ENCODE measurements at regions not wholly inside any gene's neighbourhood (a gene's known extent, or its start where the extent isn't known, plus 50 kb on each side); places are given as distances from the start of the nearest gene placed in this dataset.

GRCh38 chr18:55818284-55818683, 230.3 kb upstream of the TCF4 start:
- Histone ChIP-seq H3K4me3 (ENCODE audit: low read length in 3 of 3) (no peak overlapping the region), H3K9ac (ENCODE audit: low read depth in 1 of 3, low read length in 3 of 3) (no peak overlapping the region), H3K9me3 (ENCODE audit: control insufficient read depth in 3 of 3, low read length in 3 of 3) (no peaks in the 10 kb centered on the region)

GRCh38 chr18:55811925-55812324, 223.9 kb upstream of the TCF4 start:
- Histone ChIP-seq H3K9me3 (ENCODE audit: control insufficient read depth in 3 of 3, low read length in 3 of 3) (no peaks in the 10 kb centered on the region), H3K4me1 (ENCODE audit: control insufficient read depth in 3 of 3, insufficient read depth in 3 of 3, low read length in 3 of 3) (no peaks in the 10 kb centered on the region), H3K36me3 (ENCODE audit: control insufficient read depth in 3 of 3, insufficient read depth in 3 of 3, low read length in 3 of 3) (no peaks in the 10 kb centered on the region), H3K4me3 (ENCODE audit: low read length in 3 of 3) (no peak overlapping the region), H3K9ac (ENCODE audit: low read depth in 1 of 3, low read length in 3 of 3) (no peak overlapping the region), H3K27me3 (ENCODE audit: control insufficient read depth in 3 of 3, insufficient read depth in 3 of 3, low read length in 3 of 3) (no peaks in the 10 kb centered on the region), H3K27ac (ENCODE audit: low read depth, low read length) (no peak overlapping the region)

More at GRCh38 chr18:55818284-55818683, 230.3 kb upstream of the TCF4 start:
- Histone ChIP-seq H3K36me3 (ENCODE audit: control insufficient read depth in 3 of 3, insufficient read depth in 3 of 3, low read length in 3 of 3) (no peaks in the 10 kb centered on the region), H3K4me1 (ENCODE audit: control insufficient read depth in 3 of 3, insufficient read depth in 3 of 3, low read length in 3 of 3) (no peaks in the 10 kb centered on the region), H3K27ac (ENCODE audit: low read depth, low read length) (no peak overlapping the region), H3K27me3 (ENCODE audit: control insufficient read depth in 3 of 3, insufficient read depth in 3 of 3, low read length in 3 of 3) (no peaks in the 10 kb centered on the region)

- Histone ChIP-seq H3K27ac (ENCODE audit: low read depth, low read length) (no peak overlapping the region), H3K9me3 (ENCODE audit: control insufficient read depth in 3 of 3, low read length in 3 of 3) (no peaks in the 10 kb centered on the region), H3K4me3 (ENCODE audit: low read length in 3 of 3) (no peak overlapping the region), H3K27me3 (ENCODE audit: control insufficient read depth in 3 of 3, insufficient read depth in 3 of 3, low read length in 3 of 3) (no peaks in the 10 kb centered on the region), H3K4me1 (ENCODE audit: control insufficient read depth in 3 of 3, insufficient read depth in 3 of 3, low read length in 3 of 3) (no peaks in the 10 kb centered on the region), H3K9ac (ENCODE audit: low read depth in 1 of 3, low read length in 3 of 3) (no peak overlapping the region), H3K36me3 (ENCODE audit: control insufficient read depth in 3 of 3, insufficient read depth in 3 of 3, low read length in 3 of 3) (no peaks in the 10 kb centered on the region)
These were observed 217.7 kb upstream of the TCF4 start for GRCh38 chr18:55805666-55806065.

GRCh38 chr18:55795101-55795669, 207.2 kb upstream of the TCF4 start:
- H3K36me3 ChIP-seq (ENCODE audit: control insufficient read depth in 3 of 3, insufficient read depth in 3 of 3, low read length in 3 of 3), result no peaks in the 10 kb centered on the region
- H3K4me3 ChIP-seq (ENCODE audit: low read length in 3 of 3), result peak overlapping the region in 2 of 3 donors; percentile 1 to 39
- no peaks in the 10 kb centered on the region for H3K9me3 ChIP-seq (ENCODE audit: control insufficient read depth in 3 of 3, low read length in 3 of 3)
- peak overlapping the region; percentile 54 for H3K27ac ChIP-seq (ENCODE audit: low read depth, low read length)
- no peak overlapping the region for H3K9ac ChIP-seq (ENCODE audit: low read depth in 1 of 3, low read length in 3 of 3)
- no peaks in the 10 kb centered on the region for H3K4me1 ChIP-seq (ENCODE audit: control insufficient read depth in 3 of 3, insufficient read depth in 3 of 3, low read length in 3 of 3)
- no peaks in the 10 kb centered on the region for H3K27me3 ChIP-seq (ENCODE audit: control insufficient read depth in 3 of 3, insufficient read depth in 3 of 3, low read length in 3 of 3)

GRCh38 chr18:55794288-55795052, 206.5 kb upstream of the TCF4 start:
- H3K4me3 ChIP-seq (ENCODE audit: low read length in 3 of 3), result peak overlapping the region in 2 of 3 donors; percentile 1 to 39

GRCh38 chr18:55790296-55790695, 202.3 kb upstream of the TCF4 start:
- Histone ChIP-seq H3K4me3 (ENCODE audit: low read length in 3 of 3) (no peak overlapping the region), H3K9me3 (ENCODE audit: control insufficient read depth in 3 of 3, low read length in 3 of 3) (peaks cover 0 to 2% (median 0%) of the 10 kb centered on the region in 3 donors), H3K9ac (ENCODE audit: low read depth in 1 of 3, low read length in 3 of 3) (no peak overlapping the region), H3K36me3 (ENCODE audit: control insufficient read depth in 3 of 3, insufficient read depth in 3 of 3, low read length in 3 of 3) (no peaks in the 10 kb centered on the region), H3K4me1 (ENCODE audit: control insufficient read depth in 3 of 3, insufficient read depth in 3 of 3, low read length in 3 of 3) (no peaks in the 10 kb centered on the region), H3K27ac (ENCODE audit: low read depth, low read length) (no peak overlapping the region), H3K27me3 (ENCODE audit: control insufficient read depth in 3 of 3, insufficient read depth in 3 of 3, low read length in 3 of 3) (no peaks in the 10 kb centered on the region)

More at GRCh38 chr18:55794288-55795052, 206.5 kb upstream of the TCF4 start:
- Histone ChIP-seq H3K4me1 (ENCODE audit: control insufficient read depth in 3 of 3, insufficient read depth in 3 of 3, low read length in 3 of 3) (no peaks in the 10 kb centered on the region), H3K9me3 (ENCODE audit: control insufficient read depth in 3 of 3, low read length in 3 of 3) (peaks cover 0 to 2% (median 0%) of the 10 kb centered on the region in 3 donors), H3K27ac (ENCODE audit: low read depth, low read length) (peak overlapping the region; percentile 54), H3K36me3 (ENCODE audit: control insufficient read depth in 3 of 3, insufficient read depth in 3 of 3, low read length in 3 of 3) (no peaks in the 10 kb centered on the region), H3K27me3 (ENCODE audit: control insufficient read depth in 3 of 3, insufficient read depth in 3 of 3, low read length in 3 of 3) (no peaks in the 10 kb centered on the region), H3K9ac (ENCODE audit: low read depth in 1 of 3, low read length in 3 of 3) (no peak overlapping the region)

- H3K9ac ChIP-seq (ENCODE audit: low read depth in 1 of 3, low read length in 3 of 3), result no peak overlapping the region
- peaks cover 0 to 2% (median 0%) of the 10 kb centered on the region in 3 donors for H3K9me3 ChIP-seq (ENCODE audit: control insufficient read depth in 3 of 3, low read length in 3 of 3)
- no peaks in the 10 kb centered on the region for H3K27me3 ChIP-seq (ENCODE audit: control insufficient read depth in 3 of 3, insufficient read depth in 3 of 3, low read length in 3 of 3)
- no peaks in the 10 kb centered on the region for H3K4me1 ChIP-seq (ENCODE audit: control insufficient read depth in 3 of 3, insufficient read depth in 3 of 3, low read length in 3 of 3)
- H3K36me3 ChIP-seq (ENCODE audit: control insufficient read depth in 3 of 3, insufficient read depth in 3 of 3, low read length in 3 of 3), result no peaks in the 10 kb centered on the region
- no peak overlapping the region for H3K4me3 ChIP-seq (ENCODE audit: low read length in 3 of 3)
- no peak overlapping the region for H3K27ac ChIP-seq (ENCODE audit: low read depth, low read length)
These were observed 199.6 kb upstream of the TCF4 start for GRCh38 chr18:55787536-55788073.

GRCh38 chr18:55786651-55787272, 198.8 kb upstream of the TCF4 start:
- Histone ChIP-seq H3K9me3 (ENCODE audit: control insufficient read depth in 3 of 3, low read length in 3 of 3) (peaks cover 0 to 2% (median 0%) of the 10 kb centered on the region in 3 donors), H3K27ac (ENCODE audit: low read depth, low read length) (no peak overlapping the region), H3K9ac (ENCODE audit: low read depth in 1 of 3, low read length in 3 of 3) (no peak overlapping the region), H3K4me3 (ENCODE audit: low read length in 3 of 3) (no peak overlapping the region), H3K4me1 (ENCODE audit: control insufficient read depth in 3 of 3, insufficient read depth in 3 of 3, low read length in 3 of 3) (no peaks in the 10 kb centered on the region), H3K27me3 (ENCODE audit: control insufficient read depth in 3 of 3, insufficient read depth in 3 of 3, low read length in 3 of 3) (no peaks in the 10 kb centered on the region), H3K36me3 (ENCODE audit: control insufficient read depth in 3 of 3, insufficient read depth in 3 of 3, low read length in 3 of 3) (no peaks in the 10 kb centered on the region)

- H3K4me1 ChIP-seq (ENCODE audit: control insufficient read depth in 3 of 3, insufficient read depth in 3 of 3, low read length in 3 of 3), result peaks cover 2 to 5% (median 4%) of the 10 kb centered on the region in 3 donors
- H3K36me3 ChIP-seq (ENCODE audit: control insufficient read depth in 3 of 3, insufficient read depth in 3 of 3, low read length in 3 of 3), result no peaks in the 10 kb centered on the region
- no peak overlapping the region for H3K27ac ChIP-seq (ENCODE audit: low read depth, low read length)
- H3K9me3 ChIP-seq (ENCODE audit: control insufficient read depth in 3 of 3, low read length in 3 of 3), result no peaks in the 10 kb centered on the region
- H3K4me3 ChIP-seq (ENCODE audit: low read length in 3 of 3), result no peak overlapping the region
- H3K27me3 ChIP-seq (ENCODE audit: control insufficient read depth in 3 of 3, insufficient read depth in 3 of 3, low read length in 3 of 3), result no peaks in the 10 kb centered on the region
- no peak overlapping the region for H3K9ac ChIP-seq (ENCODE audit: low read depth in 1 of 3, low read length in 3 of 3)
These were observed 195.9 kb upstream of the TCF4 start for GRCh38 chr18:55783921-55784320.

GRCh38 chr18:55781481-55781957, 193.5 kb upstream of the TCF4 start:
- Histone ChIP-seq H3K4me3 (ENCODE audit: low read length in 3 of 3) (no peak overlapping the region), H3K27me3 (ENCODE audit: control insufficient read depth in 3 of 3, insufficient read depth in 3 of 3, low read length in 3 of 3) (no peaks in the 10 kb centered on the region), H3K36me3 (ENCODE audit: control insufficient read depth in 3 of 3, insufficient read depth in 3 of 3, low read length in 3 of 3) (no peaks in the 10 kb centered on the region), H3K4me1 (ENCODE audit: control insufficient read depth in 3 of 3, insufficient read depth in 3 of 3, low read length in 3 of 3) (peaks cover 2 to 5% (median 4%) of the 10 kb centered on the region in 3 donors), H3K9me3 (ENCODE audit: control insufficient read depth in 3 of 3, low read length in 3 of 3) (no peaks in the 10 kb centered on the region), H3K27ac (ENCODE audit: low read depth, low read length) (no peak overlapping the region), H3K9ac (ENCODE audit: low read depth in 1 of 3, low read length in 3 of 3) (no peak overlapping the region)
